ENCODE measurements at regions not wholly inside any gene's neighbourhood (a gene's known extent, or its start where the extent isn't known, plus 50 kb on each side); places are given as distances from the start of the nearest gene placed in this dataset.

GRCh38 chr6:132967871-132968270 is 153.5 kb downstream of the RPS12 start:
- H3K27ac Mint-ChIP-seq = no peak overlapping the region; a peak in 1 of 7 replicates
- Histone ChIP-seq H2AFZ (ENCODE audit: low read length) (no peak overlapping the region), H4K91ac (ENCODE audit: insufficient read length, low read depth, low read length) (no peak overlapping the region), H2BK12ac (ENCODE audit: insufficient read length, low read depth, low read length) (no peak overlapping the region), H3K4me1 (ENCODE audit: insufficient read depth, low read length) (peaks cover 3% of the 10 kb centered on the region; the same call in 1 of the 2 replicates), H2BK120ac (ENCODE audit: low read depth, low read length, poor library complexity, severe bottlenecking) (no peak overlapping the region), H2BK5ac (ENCODE audit: insufficient read length, low read length) (no peak overlapping the region), H3K9me3 (ENCODE audit: control insufficient read depth, low read depth, low read length) (no peaks in the 10 kb centered on the region), H3K4me2 (ENCODE audit: insufficient read depth, insufficient read length, low read length) (no peak overlapping the region), H4K5ac (ENCODE audit: insufficient read length, low read depth, low read length) (no peak overlapping the region), H3K23me2 (ENCODE audit: insufficient read length, low read depth, low read length, poor library complexity, severe bottlenecking) (no peaks in the 10 kb centered on the region), H3K23ac (ENCODE audit: insufficient read length, low read depth, low read length) (no peak overlapping the region), H3K18ac (ENCODE audit: insufficient read length, low read depth, low read length) (no peak overlapping the region), H3K14ac (ENCODE audit: insufficient read depth, low read length) (no peak overlapping the region), H3K4ac (ENCODE audit: low read depth, low read length) (no peak overlapping the region), H3K9ac (ENCODE audit: extremely low read depth, insufficient read length, low read length) (no peak overlapping the region), H4K8ac (replicated peaks; ENCODE audit: insufficient read length, low read depth, low read length) (no peak overlapping the region), H3K27me3 (ENCODE audit: insufficient read depth, low read length) (no peaks in the 10 kb centered on the region), H2BK15ac (ENCODE audit: low read depth, low read length) (no peak overlapping the region), H2AK5ac (ENCODE audit: insufficient read length, low read length) (no peak overlapping the region), H3T11ph (ENCODE audit: low read length) (no peak overlapping the region), H3K79me2 (ENCODE audit: insufficient read depth, low read length) (no peaks in the 10 kb centered on the region), H3K27ac (ENCODE audit: insufficient read length, low read depth, low read length) (no peak overlapping the region), H4K20me1 (ENCODE audit: control insufficient read depth, insufficient read depth, insufficient read length) (no peaks in the 10 kb centered on the region), H3K79me1 (ENCODE audit: insufficient read depth, low read depth, low read length, poor library complexity, severe bottlenecking) (no peaks in the 10 kb centered on the region), H3K56ac (ENCODE audit: insufficient read length, low read depth, low read length) (no peak overlapping the region), H2BK20ac (ENCODE audit: low read depth, low read length, poor library complexity, severe bottlenecking) (no peak overlapping the region)
- DNase-seq = no peak
- no peak overlapping the region for H3K4me3 Mint-ChIP-seq
- no CpG with 5 or more reads among the region's 2 CpGs for WGBS (ENCODE audit: extremely low coverage, insufficient read length, low lambda C conversion rate)
- no peaks in the 10 kb centered on the region for H3K36me3 Mint-ChIP-seq (ENCODE audit: insufficient read depth in 1 of 3, low read depth in 3 of 3)
- peaks cover 21 to 24% of the 10 kb centered on the region in 2 experiments for H3K4me1 Mint-ChIP-seq
- no peaks in the 10 kb centered on the region for H3K27me3 Mint-ChIP-seq (ENCODE audit: low read depth)
- no peaks in the 10 kb centered on the region for H3K9me3 Mint-ChIP-seq
- TF ChIP-seq CTCF (conservative IDR thresholded peaks at IDR 0.05) = no peak
